Skin epidermis (tissue), 12 donors: ENCODE measurements at regions not wholly inside any gene's neighbourhood (a gene's known extent, or its start where the extent isn't known, plus 50 kb on each side); places are given as distances from the start of the nearest gene placed in this dataset.
"Not testable (repeated sequence)": the region's sequence is repeated elsewhere in the genome, so short reads cannot be mapped to it uniquely, and the experiment has no call there.

Experiments used
- H3K27ac ChIP-seq, 21 experiments: fragments of 200-600 bp; sonication (generic) in 11 of 21; one replicate each; pipeline ENCODE4 v1.5.0; 2020; ENCODE audit warnings: mild to moderate bottlenecking in 3 of 21, inconsistent platforms in 2 of 21, moderate library complexity in 2 of 21
- H3K4me3 ChIP-seq, 7 experiments: fragments of 200-600 bp; sonication (generic) in 2 of 7; one replicate each; pipeline ENCODE4 v1.5.0; 2020; ENCODE audit warnings: inconsistent platforms in 2 of 7, mild to moderate bottlenecking in 2 of 7, moderate library complexity in 1 of 7

DNA sequence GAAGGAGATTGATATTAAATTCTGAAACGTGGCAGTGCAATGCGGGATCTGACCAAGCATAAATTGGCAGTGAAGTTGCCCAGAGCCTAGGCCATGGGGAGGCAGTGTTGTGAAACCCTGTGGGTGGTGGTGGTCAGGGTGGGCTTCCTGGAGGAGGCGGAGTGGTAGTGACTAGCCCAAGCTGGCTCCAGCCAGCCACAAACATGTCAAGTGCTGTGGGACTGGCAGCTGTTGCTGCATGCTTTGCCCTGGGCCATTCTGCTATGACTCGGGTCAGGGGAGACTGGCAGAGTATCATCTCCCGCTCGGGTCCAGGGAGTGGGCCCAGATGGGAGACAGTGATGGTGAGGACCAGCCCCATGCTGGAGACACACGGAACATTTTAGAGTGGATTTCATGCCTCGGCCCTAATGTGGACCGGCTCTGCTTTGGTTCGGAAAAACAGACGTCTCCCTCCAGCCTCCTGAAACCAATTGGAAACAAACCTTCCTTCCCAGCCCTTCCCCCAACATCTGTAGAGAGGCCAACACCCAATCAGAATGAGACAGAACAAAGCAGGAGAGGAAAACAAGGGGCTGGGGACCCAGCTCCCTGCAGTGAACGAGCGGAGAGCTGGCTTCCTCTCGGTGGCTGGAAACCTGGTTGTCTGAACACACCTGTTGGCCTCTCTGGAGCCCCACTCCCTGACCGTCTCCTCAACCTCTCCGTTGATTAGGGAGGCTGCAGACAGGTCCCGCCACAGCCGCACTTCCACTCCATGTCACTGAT is 58.2 kb downstream of the TMEM270 start:
- Histone ChIP-seq H3K27ac (peak overlapping the region in 4 of 21 experiments; percentile 6 to 58 (median 38)), H3K4me3 (no peak overlapping the region)

DNA sequence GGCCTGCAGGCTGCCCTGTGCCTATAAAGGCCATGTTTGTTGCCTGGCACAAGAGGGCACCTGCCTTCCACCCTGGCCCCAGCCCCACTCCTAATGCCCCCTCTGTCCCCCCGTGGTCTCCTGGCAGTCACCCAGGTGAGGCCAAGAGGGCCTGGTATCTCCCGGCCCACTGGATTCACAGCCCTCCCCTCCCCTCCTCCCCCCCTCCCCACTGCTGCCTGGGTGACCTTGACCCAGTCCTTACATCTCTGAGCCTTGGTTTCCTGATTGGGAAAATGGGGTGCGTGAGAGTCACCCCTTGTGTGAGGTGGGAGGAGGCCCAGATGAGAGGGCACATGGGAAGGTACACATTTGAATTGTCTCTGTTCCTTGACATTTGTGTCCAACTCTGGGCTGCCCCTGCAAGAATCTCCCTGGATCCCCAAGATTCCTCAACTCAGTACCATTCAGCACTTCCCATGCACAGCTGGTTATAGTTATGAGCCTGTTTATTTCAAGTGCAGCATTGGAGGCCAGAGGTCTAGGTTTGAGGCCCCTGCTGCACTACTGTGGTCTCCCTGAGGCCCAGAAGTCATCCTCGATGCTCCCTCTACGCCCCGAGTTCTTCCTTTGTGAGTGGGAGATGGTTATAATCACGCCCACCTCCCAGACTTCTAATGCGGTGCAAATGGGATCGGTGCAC is 58.9 kb downstream of the TMEM270 start:
- Histone ChIP-seq H3K4me3 (no peak overlapping the region), H3K27ac (peak overlapping the region in 4 of 21 experiments; percentile 11 to 63 (median 58))

DNA sequence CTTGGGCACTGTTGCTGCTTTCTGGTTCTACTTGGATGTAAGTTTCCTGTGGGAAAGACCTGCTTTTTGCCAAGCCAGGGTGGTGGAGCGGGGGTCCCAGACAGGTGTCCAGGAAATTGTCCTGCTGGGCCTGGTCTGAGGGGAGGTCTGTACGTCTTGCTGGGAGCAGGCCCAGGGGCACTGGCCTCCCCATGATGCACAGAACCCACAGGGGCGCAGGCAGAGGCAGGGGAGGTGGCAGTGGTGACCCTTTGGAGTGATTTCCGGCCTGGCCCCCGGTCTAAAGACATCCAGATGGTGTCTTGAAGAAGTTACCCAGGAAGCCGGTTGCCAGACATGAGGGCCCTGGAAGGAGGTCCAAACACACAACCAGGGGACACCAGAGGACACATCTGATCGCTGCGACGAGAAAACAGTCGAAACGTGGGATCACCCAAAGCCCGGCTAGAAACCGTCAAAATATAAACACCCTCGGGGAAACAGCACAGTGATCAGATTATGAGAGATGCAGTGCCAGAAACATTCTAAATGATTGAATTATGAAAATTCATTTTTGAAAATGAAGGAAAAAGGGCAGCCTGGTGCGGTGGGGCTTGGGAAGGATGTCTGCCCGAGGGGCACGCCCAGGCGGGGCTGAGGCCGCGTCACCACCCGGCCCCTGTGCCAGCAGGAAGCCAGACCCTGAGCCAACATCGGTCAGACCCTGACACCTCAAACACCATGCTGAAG is 59.6 kb downstream of the TMEM270 start:
- no peak overlapping the region for H3K4me3 ChIP-seq
- peak overlapping the region in 4 of 21 experiments; percentile 11 to 63 (median 46) for H3K27ac ChIP-seq

DNA sequence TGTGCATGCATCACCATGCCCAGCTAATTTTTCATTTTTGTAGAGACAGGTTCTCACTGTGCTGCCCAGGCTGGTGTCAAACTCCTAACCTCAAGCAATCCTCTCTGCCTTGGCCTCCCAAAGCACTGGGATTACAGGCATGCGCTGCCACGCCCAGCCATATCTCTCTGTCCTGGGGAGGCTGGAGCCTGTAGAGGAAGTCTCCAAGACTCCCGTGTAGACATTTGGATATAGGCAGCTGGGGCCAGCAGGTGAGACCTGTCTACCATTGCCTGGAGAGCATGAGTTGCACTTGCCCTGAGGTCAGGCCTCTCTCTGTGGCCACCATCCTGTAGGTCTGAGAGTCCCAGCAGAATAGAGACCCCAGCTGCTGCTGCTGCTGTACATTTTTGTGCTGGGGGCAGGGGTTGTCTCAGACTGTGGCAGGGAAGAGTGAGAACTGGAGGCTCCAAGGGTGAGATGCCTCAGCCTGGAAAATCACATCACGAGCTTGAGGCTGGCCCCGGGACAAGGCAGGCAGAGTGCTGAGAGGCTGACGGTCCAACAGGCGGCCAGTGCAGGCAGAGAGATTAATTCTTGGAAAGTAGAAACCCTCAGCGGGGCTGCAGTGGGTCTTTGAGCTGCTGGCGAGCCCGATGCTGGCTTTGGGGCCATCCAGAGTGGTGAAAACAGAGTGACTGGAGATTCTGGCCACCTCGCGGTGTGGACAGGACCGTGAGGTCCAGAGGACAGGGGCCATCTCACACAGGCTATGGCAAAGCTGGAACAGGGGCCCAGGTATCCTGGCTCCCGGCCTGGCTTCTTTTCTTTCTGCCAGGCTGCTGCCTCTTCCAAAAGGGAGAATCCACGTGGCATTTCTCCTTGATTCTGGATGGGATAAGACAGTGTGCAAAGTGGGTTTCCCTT is 60.9 kb downstream of the TMEM270 start:
- H3K4me3 ChIP-seq = no peak overlapping the region
- peak overlapping the region in 2 of 21 experiments; percentile 24 to 49 for H3K27ac ChIP-seq

DNA sequence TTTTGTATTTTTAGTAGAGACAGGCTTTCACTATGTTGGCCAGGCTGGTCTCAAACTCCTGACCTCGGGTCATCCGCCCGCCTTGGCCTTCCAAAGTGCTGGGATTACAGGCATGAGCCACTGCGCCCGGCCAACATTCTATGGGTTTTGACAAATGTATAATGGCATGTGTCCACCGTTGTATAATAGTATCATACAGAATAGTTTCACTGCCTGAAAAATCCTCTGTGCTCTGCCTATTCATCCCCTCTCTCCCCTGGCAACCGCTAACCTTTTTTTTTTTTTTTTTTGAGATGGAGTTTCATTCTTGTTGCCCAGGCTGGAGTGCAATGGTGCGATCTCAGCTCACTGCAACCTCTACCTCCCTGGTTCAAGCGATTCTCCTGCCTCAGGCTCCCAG is 67.7 kb downstream of the TMEM270 start:
- H3K27ac ChIP-seq, H3K4me3 ChIP-seq: not testable (repeated sequence)

DNA sequence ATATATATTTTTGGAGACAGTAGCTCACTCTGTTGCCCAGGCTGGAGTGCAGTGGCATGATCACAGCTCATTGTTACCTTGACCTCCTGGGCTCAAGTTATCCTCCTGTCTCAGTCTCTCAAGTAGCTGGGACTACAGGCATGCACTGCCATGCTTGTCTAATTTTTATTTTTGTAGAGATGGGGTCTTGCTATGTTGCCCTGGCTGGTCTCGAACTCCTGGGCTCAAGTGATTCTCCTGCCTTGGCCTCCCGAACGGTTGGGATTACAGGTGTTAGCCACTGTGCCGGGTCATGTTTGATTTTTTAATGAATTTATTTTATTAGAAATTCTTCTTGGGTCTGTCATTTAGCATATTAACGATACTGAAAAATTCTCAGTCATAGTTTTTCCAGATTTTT is 70.5 kb downstream of the TMEM270 start:
- no peak overlapping the region for H3K27ac ChIP-seq
- H3K4me3 ChIP-seq = no peak overlapping the region

DNA sequence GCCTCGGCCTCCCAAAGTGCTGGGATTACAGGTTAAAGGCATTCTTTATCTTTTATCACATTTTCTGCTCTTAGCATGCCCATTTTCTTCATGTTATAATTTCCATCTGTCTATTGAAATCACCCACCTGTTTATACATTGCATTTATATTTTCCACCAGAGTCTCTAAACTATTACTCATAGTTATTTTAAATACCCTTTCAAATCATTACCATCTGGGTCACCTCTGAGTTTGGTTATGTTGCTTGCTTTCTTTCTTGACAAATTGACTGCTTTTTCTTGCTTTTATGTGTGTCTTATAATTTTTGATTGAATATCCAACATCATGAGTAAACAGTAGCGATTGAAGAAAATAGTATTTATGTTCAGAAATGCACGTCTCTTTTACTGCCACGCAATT is 71.4 kb downstream of the TMEM270 start:
- Histone ChIP-seq H3K27ac (no peak overlapping the region), H3K4me3 (no peak overlapping the region)

DNA sequence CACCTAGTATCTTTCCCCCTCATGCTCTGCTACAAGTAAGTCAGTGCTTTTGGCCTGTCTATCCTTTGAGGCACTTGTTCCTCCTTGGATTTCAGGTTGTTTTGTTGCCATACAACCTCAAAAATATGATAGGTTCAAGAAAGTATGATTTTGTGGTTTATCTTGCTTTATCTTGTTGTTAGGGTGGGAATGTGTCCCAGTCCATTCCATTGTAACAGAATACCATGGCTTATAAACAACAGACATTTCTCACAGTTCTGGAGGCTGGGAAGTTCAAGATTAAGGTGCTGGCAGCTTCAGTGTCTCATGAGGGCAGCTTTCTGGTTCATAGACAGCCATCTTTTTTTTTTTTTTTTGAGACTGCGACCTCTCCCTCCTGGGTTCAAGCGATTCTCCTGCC is 72.1 kb downstream of the TMEM270 start:
- Histone ChIP-seq H3K27ac (no peak overlapping the region), H3K4me3 (no peak overlapping the region)

DNA sequence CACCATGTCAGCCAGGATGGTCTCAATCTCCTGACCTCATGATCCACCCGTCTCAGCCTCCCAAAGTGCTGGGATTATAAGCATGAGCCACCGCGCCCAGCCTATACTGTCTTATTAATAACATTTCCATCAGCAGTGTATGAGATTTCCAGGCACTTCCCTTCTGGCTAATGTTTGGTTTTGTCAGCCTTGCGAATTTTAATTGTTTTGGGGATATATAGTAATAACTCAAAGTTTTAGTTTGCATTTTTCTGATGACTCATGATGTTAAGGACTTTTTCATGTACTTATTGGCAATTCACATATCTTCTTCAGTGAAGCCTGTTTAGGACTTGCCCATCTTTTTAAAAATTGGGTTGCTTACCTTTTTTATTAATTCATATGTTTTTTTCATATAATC is 76.0 kb downstream of the TMEM270 start:
- H3K27ac ChIP-seq = peak overlapping the region in 2 of 21 experiments; percentile 33 to 37
- no peak overlapping the region for H3K4me3 ChIP-seq

DNA sequence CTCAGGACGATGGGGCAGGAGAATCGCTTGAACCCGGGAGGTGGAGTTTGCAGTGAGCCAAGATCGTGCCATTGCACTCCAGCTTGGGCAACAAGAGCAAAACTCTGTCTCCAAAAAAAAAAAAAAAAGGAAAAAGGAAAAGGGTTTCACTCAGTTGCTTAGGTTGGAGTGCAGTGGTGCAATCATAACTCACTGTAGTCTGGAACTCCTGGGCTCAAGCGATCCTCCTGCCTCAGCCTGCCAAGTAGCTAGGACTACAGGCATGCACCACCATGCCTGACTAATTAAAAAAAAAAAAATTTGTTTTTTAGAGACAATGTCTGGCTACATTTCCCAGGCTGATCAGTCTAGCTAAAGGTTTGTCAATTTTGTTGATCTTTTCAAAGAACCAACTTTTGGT is 76.7 kb downstream of the TMEM270 start:
- H3K27ac ChIP-seq = peak overlapping the region in 4 of 21 experiments; percentile 9 to 37 (median 26)

DNA sequence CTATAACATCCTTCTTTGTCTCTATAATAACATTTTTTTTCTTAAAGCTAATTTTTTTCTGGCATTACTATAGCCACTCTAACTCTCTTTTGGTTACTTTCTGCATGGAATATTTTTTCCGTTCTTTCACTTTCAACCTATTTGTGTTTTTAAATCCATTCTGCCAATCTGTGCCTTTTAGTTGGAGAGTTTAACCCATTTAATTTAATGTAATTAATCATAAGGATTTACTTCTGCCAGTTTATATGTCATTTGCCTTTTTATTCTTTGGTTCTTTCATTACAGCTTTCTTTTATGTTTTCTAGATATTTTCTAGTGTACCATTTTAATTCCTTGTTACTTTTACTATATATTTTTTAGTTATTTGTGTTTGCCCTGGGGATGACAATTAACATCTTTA is 78.6 kb downstream of the TMEM270 start:
- no peak overlapping the region for H3K27ac ChIP-seq

More for the DNA sequence above, 76.7 kb downstream of the TMEM270 start:
- H3K4me3 ChIP-seq = not testable (repeated sequence)

DNA sequence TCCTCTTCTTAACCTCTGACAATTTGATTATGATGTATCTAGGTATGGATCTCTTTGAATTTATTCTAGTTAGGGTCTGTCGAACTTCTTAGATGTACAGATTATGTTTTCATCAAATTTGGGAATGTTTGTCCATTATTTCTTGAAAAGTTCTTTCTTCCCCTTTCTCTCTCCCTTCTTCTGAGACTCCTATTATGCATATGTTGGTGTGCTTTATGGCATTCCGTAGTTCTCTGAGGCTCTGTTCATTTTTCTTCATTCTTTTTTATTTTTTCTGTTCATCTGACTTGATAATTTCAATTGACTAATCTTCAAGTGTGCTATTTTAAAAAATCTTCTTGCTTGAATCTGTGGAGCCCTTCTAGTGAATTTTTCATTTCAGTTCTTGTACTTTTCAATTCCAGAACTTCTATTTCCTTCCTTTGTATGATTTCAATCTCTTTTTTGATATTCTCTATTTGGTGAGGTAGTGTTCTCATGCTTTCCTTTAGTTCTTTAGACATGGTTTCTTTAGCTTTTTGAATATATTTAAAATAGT is 79.8 kb downstream of the TMEM270 start:
- H3K4me3 ChIP-seq = no peak overlapping the region
- H3K27ac ChIP-seq = peak overlapping the region in 1 of 21 experiments; percentile 24

More for the DNA sequence above, 78.6 kb downstream of the TMEM270 start:
- H3K4me3 ChIP-seq = no peak overlapping the region

DNA sequence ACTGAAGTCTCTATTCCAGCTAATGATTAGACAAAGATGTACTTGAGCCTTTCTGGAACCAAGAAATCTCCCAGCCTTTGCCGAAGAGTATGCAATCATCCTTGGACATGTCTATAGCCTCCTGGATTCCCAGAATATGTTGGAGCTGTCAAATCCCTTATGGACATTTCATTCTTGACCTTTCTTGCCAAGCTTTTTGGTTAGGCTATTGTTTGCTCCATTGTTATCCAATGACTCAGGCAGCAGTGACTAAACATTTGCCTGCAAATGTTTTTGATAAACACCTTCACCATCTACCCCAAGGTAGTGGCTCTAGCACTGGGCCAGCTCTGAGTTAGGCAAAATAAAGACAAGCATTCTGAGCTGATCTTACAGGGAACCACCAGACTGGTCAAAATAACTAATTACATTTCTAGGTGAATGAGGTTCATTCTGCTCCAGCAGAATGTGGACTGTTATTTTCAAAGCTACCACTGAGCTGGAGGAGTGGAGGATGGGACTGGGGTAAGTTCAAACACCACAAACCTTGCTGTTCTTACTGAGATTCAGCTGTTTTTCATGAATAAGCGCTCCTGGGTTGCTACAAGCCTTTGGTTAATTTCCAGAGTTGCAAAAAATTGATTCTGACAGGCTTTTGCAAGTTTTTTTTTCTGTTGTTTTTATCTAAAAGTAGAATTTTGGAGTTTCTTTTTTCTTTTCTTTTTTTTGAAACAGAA is 81.0 kb downstream of the TMEM270 start:
- Histone ChIP-seq H3K4me3 (no peak overlapping the region), H3K27ac (peak overlapping the region in 5 of 21 experiments; percentile 11 to 51 (median 34))

DNA sequence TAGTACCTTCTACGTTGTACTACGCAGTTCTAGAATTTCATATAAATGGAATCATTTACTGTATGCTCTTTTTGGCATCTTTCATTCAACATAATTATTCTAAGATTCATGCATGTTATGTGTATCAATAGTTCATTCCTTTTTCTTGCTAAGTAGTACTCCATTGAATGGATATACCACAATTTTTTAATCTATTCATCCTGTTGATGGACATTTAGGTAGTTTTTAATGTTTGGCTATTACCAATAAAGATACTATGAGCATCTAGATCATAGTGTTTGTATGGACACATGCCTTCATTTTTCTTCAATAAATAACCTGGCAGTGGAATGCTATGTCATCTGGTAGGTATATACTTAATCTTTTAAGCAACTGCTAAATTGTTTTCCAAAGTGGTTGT is 83.0 kb upstream of the ELN start:
- no peak overlapping the region for H3K4me3 ChIP-seq
- no peak overlapping the region for H3K27ac ChIP-seq

DNA sequence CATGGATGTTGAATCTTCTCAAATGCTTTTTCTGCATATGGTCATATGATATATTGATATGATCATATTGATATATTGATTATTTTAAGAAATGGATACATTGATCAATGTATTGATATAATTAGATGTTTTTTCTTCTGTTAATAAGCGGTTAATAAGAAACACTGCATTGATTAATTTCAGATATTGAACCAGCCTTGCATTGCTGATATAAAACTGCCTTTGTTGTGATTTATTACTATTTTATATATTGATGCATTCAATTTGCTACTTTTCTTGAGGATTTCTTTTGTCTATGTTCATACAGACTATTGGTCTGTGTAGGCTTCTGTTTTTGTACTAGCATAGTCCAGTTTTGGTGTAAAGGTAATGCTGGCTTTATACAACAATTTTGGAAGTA is 79.7 kb upstream of the ELN start:
- Histone ChIP-seq H3K27ac (no peak overlapping the region), H3K4me3 (no peak overlapping the region)

DNA sequence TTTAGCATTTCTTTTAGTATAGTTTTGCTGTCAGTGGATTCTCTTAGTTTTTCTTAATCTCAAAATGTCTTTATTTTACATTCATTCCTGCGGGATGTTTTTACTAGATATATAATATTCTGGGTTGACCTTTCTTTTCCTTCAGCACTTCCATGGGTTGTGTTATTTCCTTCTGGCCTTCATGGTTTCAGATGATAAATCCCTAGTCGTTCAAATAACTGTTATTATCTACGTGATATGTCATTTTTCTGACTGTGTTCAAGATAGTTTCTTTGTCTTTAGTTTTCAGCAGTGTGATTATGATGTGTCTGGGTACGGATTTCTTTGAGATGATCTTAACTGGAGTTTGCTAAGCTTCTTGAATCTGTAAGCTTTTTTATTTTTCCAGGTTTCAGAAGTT is 75.7 kb upstream of the ELN start:
- Histone ChIP-seq H3K4me3 (no peak overlapping the region), H3K27ac (no peak overlapping the region)

DNA sequence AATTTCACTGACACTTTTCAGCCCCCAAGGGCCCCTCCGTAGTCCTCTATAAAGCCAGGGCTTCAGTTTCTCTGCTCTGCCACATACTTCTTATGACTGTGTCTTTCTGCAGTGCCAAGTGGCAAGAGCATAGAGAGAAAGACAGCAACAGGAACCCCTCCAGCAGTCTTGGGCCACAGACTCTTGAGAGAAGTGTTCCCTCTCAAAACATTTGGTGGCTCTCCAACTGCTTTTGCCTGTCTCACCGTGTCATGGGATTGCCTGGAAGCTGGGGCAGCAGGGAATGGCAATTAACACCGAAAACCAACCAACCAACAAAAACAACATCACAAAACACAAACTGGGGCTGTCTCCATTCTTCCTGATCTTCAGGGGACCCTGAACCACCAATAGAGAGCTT is 73.8 kb upstream of the ELN start:
- no peak overlapping the region for H3K4me3 ChIP-seq
- H3K27ac ChIP-seq = no peak overlapping the region

DNA sequence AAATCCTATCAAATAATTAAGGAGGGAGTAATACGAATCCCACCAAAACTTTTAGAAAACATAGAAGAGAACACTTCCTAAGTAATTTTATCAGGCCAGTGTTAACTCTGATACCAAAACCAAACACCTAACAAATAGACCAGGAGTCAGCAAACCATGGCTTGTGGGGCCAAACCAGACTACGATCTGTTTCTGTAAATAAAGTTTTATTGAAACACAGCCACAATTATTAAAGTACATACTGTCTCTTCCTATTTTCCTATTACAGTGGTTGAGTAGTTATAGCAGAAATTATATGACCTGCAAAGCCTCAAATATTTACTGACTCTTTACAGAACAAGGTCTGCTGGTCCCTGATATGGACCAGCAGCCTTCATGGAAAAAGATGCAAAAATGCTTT is 73.1 kb upstream of the ELN start:
- no peak overlapping the region for H3K27ac ChIP-seq

DNA sequence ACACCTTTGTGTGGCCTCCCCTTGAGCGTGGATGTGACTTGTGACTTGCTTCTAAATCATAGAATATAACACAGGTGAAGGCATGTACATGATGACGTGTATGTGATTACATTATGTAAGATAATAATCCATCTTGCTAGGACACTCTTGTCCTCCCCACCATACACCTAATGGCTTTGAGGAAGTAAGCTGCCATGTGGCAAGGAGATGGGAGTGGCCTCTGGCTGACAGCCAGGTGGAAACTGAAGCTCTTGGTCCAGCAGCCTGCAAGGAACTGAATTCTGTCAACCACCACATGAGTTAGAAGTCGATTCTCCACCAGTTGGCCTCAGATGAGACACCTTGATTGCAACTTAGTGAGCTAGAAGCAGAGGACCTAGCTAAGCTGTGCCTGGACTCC is 67.4 kb upstream of the ELN start:
- Histone ChIP-seq H3K4me3 (no peak overlapping the region), H3K27ac (no peak overlapping the region)

More for the DNA sequence above, 73.1 kb upstream of the ELN start:
- H3K4me3 ChIP-seq = no peak overlapping the region
